HFFc6 (cell line): ENCODE measurements at regions not wholly inside any gene's neighbourhood (a gene's known extent, or its start where the extent isn't known, plus 50 kb on each side); places are given as distances from the start of the nearest gene placed in this dataset.

ENCODE experiments used
- DNase-seq: peaks from one replicate; pipeline ENCODE4 v3.0.0-alpha.2; 2018
- H3K27ac Mint-ChIP-seq: 2 replicates; pipeline ENCODE4 v1.8.0; 2020; ENCODE audit warnings: mild to moderate bottlenecking, mixed read lengths
- H3K27me3 Mint-ChIP-seq: 2 replicates; pipeline ENCODE4 v1.8.0; 2021; ENCODE audit warnings: mild to moderate bottlenecking, moderate library complexity, mixed read lengths; ENCODE audit not compliant: insufficient read depth
- H3K36me3 Mint-ChIP-seq: 2 replicates; pipeline ENCODE4 v1.8.0; 2021; ENCODE audit warnings: low read depth, mixed read lengths
- H3K4me1 Mint-ChIP-seq: 2 replicates; pipeline ENCODE4 v1.8.0; 2020; ENCODE audit warnings: low read depth, mixed read lengths
- H3K4me3 Mint-ChIP-seq: 2 replicates; pipeline ENCODE4 v1.8.0; 2020; ENCODE audit warnings: mild to moderate bottlenecking, moderate library complexity, mixed read lengths
- H3K9me3 Mint-ChIP-seq: 2 replicates; pipeline ENCODE4 v1.8.0; 2020; ENCODE audit warnings: mild to moderate bottlenecking, mixed read lengths
- CTCF ChIP-seq: fragments of 200-600 bp; sonication (generic); IDR thresholded peaks from 2 replicates; pipeline ENCODE4 v1.5.0; 2021; ENCODE audit warnings: antibody characterized with exemption, mild to moderate bottlenecking

- Mint-ChIP-seq H3K4me1 (no peaks in the 10 kb centered on the region), H3K36me3 (no peaks in the 10 kb centered on the region), H3K27me3 (peaks cover 3% of the 10 kb centered on the region; the same call in 1 of the 2 replicates), H3K9me3 (no peaks in the 10 kb centered on the region; the same call in 1 of the 2 replicates), H3K27ac (no peak overlapping the region), H3K4me3 (no peak overlapping the region)
- no peak for TF ChIP-seq CTCF
- no peak for DNase-seq
Observed at GRCh38 chr9:7338586-7339281, 460.8 kb downstream of the DMAC1 start.

- Mint-ChIP-seq H3K36me3 (no peaks in the 10 kb centered on the region), H3K4me1 (no peaks in the 10 kb centered on the region), H3K9me3 (no peaks in the 10 kb centered on the region), H3K27ac (no peak overlapping the region), H3K4me3 (no peak overlapping the region), H3K27me3 (no peaks in the 10 kb centered on the region; the same call in 1 of the 2 replicates)
- DNase-seq, result no peak
- no peak for TF ChIP-seq CTCF
Observed at GRCh38 chr9:7336356-7337065, 463.1 kb downstream of the DMAC1 start.

- no peak for DNase-seq
- no peaks in the 10 kb centered on the region; the same call in 1 of the 2 replicates for H3K27me3 Mint-ChIP-seq
- no peaks in the 10 kb centered on the region for H3K36me3 Mint-ChIP-seq
- no peaks in the 10 kb centered on the region for H3K9me3 Mint-ChIP-seq
- TF ChIP-seq CTCF, result no peak
- H3K4me3 Mint-ChIP-seq, result no peak overlapping the region
- H3K27ac Mint-ChIP-seq, result no peak overlapping the region
- no peaks in the 10 kb centered on the region for H3K4me1 Mint-ChIP-seq
Observed at GRCh38 chr9:7333719-7334118, 465.9 kb downstream of the DMAC1 start.

GRCh38 chr9:7332780-7333179 lies 466.8 kb downstream of the DMAC1 start:
- Mint-ChIP-seq H3K4me1 (no peaks in the 10 kb centered on the region), H3K27ac (no peak overlapping the region), H3K4me3 (no peak overlapping the region), H3K27me3 (no peaks in the 10 kb centered on the region; the same call in 1 of the 2 replicates), H3K36me3 (no peaks in the 10 kb centered on the region), H3K9me3 (no peaks in the 10 kb centered on the region; the same call in 1 of the 2 replicates)
- TF ChIP-seq CTCF, result no peak
- DNase-seq, result no peak

GRCh38 chr9:7328453-7328852 lies 471.1 kb downstream of the DMAC1 start:
- no peaks in the 10 kb centered on the region; the same call in 1 of the 2 replicates for H3K27me3 Mint-ChIP-seq
- no peaks in the 10 kb centered on the region; the same call in 1 of the 2 replicates for H3K9me3 Mint-ChIP-seq
- no peak overlapping the region for H3K27ac Mint-ChIP-seq
- peaks cover 22% of the 10 kb centered on the region for H3K4me1 Mint-ChIP-seq
- no peak overlapping the region for H3K4me3 Mint-ChIP-seq
- DNase-seq, result no peak
- TF ChIP-seq CTCF, result no peak
- no peaks in the 10 kb centered on the region for H3K36me3 Mint-ChIP-seq
